WTC11 (cell line): ENCODE measurements at regions not wholly inside any gene's neighbourhood (a gene's known extent, or its start where the extent isn't known, plus 50 kb on each side); places are given as distances from the start of the nearest gene placed in this dataset.

Source experiments
- ATAC-seq: fragments of 200-7000 bp; cut with Tn5 transposase; 2 replicates; pipeline ENCODE4 v1.10.0; 2021; ENCODE audit warnings: mild to moderate bottlenecking, moderate library complexity
- CTCF ChIA-PET: fragments of 300-600 bp; sonication (Branson Sonifier 250); formaldehyde crosslinking; loops from one replicate; lab custom pipeline; 2021; ENCODE audit warnings: antibody characterized with exemption; lab: Charles Lee
- POLR2A ChIA-PET: fragments of 350-600 bp; sonication (Branson Sonifier 250); formaldehyde crosslinking; loops from one replicate; lab custom pipeline; 2021; ENCODE audit warnings: antibody characterized with exemption; lab: Charles Lee
- DNase-seq: peaks from one replicate; pipeline ENCODE4 v3.0.0; 2021; ENCODE audit warnings: low spot score
- H3K27ac Mint-ChIP-seq: 2 replicates; pipeline ENCODE4 v1.8.0; 2021; ENCODE audit warnings: mixed read lengths
- H3K27me3 Mint-ChIP-seq: 2 replicates; pipeline ENCODE4 v1.8.0; 2021; ENCODE audit warnings: low read depth, mild to moderate bottlenecking, moderate library complexity, mixed read lengths
- H3K36me3 Mint-ChIP-seq: 2 replicates; pipeline ENCODE4 v1.8.0; 2021; ENCODE audit warnings: mixed read lengths
- H3K4me1 Mint-ChIP-seq: 2 replicates; pipeline ENCODE4 v1.8.0; 2022; ENCODE audit warnings: mixed read lengths
- H3K4me3 Mint-ChIP-seq: 2 replicates; pipeline ENCODE4 v1.8.0; 2021; ENCODE audit warnings: mild to moderate bottlenecking, moderate library complexity, mixed read lengths
- H3K9me3 Mint-ChIP-seq: 2 replicates; pipeline ENCODE4 v1.8.0; 2021; ENCODE audit warnings: mixed read lengths
- ARID4B ChIP-seq: sonication (generic); formaldehyde crosslinking; IDR thresholded peaks from 2 replicates; pipeline ENCODE4 v1.8.0; 2023; ENCODE audit warnings: missing genetic modification reagents, mild to moderate bottlenecking, borderline replicate concordance
- ATF3 ChIP-seq: sonication (generic); formaldehyde crosslinking; conservative IDR thresholded peaks from 2 replicates; pipeline ENCODE4 v1.8.1; 2022; ENCODE audit warnings: mild to moderate bottlenecking, missing genetic modification reagents
- CREM ChIP-seq: sonication (generic); formaldehyde crosslinking; IDR thresholded peaks from 2 replicates; pipeline ENCODE4 v1.8.1; 2022; ENCODE audit warnings: mild to moderate bottlenecking, missing genetic modification reagents, moderate library complexity
- FOXP1 ChIP-seq: sonication (generic); formaldehyde crosslinking; IDR thresholded peaks from 2 replicates; pipeline ENCODE4 v1.8.0; 2022; ENCODE audit warnings: missing genetic modification reagents, mild to moderate bottlenecking, moderate library complexity, borderline replicate concordance
- GABPB1 ChIP-seq: sonication (generic); formaldehyde crosslinking; IDR thresholded peaks from 2 replicates; pipeline ENCODE4 v1.8.1; 2023; ENCODE audit warnings: mild to moderate bottlenecking, missing genetic modification reagents
- HMGA2 ChIP-seq: fragments of 250-450 bp; sonication (Bioruptor Pico); IDR thresholded peaks from 2 replicates; pipeline ENCODE4 v1.4.0; 2021; ENCODE audit warnings: mild to moderate bottlenecking, moderate library complexity
- IRF1 ChIP-seq: sonication (generic); formaldehyde crosslinking; IDR thresholded peaks from 2 replicates; pipeline ENCODE4 v1.8.0; 2023; ENCODE audit warnings: missing genetic modification reagents
- NR2C2 ChIP-seq: sonication (generic); formaldehyde crosslinking; IDR thresholded peaks from 2 replicates; pipeline ENCODE4 v1.8.0; 2022; ENCODE audit warnings: mild to moderate bottlenecking, missing genetic modification reagents
- SOX15 ChIP-seq: fragments of 250-450 bp; sonication (Bioruptor Pico); IDR thresholded peaks from 2 replicates; pipeline ENCODE4 v1.9.0; 2021; ENCODE audit warnings: mild to moderate bottlenecking
- USF2 ChIP-seq: sonication (generic); formaldehyde crosslinking; IDR thresholded peaks from 2 replicates; pipeline ENCODE4 v1.8.1; 2023; ENCODE audit warnings: mild to moderate bottlenecking, missing genetic modification reagents, moderate library complexity
- ZNF121 ChIP-seq: sonication (generic); formaldehyde crosslinking; IDR thresholded peaks from 2 replicates; pipeline ENCODE4 v1.8.0; 2023; ENCODE audit warnings: missing genetic modification reagents
- ZNF425 ChIP-seq: fragments of 250-450 bp; sonication (Bioruptor Pico); conservative IDR thresholded peaks from 2 replicates; pipeline ENCODE4 v1.9.0; 2021; ENCODE audit warnings: mild to moderate bottlenecking

- TF ChIP-seq NR2C2 (no peak), IRF1 (CRISPR knock-in tag) (no peak), ATF3 (CRISPR knock-in tag) (no peak), FOXP1 (CRISPR knock-in tag) (no peak), HMGA2 (CRISPR knock-in tag) (no peak)
These were observed 176.4 kb upstream of the CST7 start (continued) for GRCh38 chr20:24772667-24773066.

GRCh38 chr20:24773168-24773567 lies 175.9 kb upstream of the CST7 start:
- no peak for ATAC-seq

More at GRCh38 chr20:24773168-24773567, 175.9 kb upstream of the CST7 start:
- H3K9me3 Mint-ChIP-seq = peaks cover 22% of the 10 kb centered on the region
- no peaks in the 10 kb centered on the region; the same call in 1 of the 2 replicates for H3K27me3 Mint-ChIP-seq
- peaks cover 4% of the 10 kb centered on the region; the same call in 1 of the 2 replicates for H3K36me3 Mint-ChIP-seq
- no peak for DNase-seq
- TF ChIP-seq NR2C2 (no peak), ZNF121 (CRISPR knock-in tag) (no peak), ARID4B (CRISPR knock-in tag) (no peak), SOX15 (CRISPR knock-in tag) (no peak), GABPB1 (CRISPR knock-in tag) (no peak), ZNF425 (CRISPR knock-in tag) (no peak), USF2 (no peak), CREM (CRISPR knock-in tag) (no peak)
- TF ChIP-seq, all 79 proteins: peak for 0
- Mint-ChIP-seq H3K4me1 (peaks cover 9% of the 10 kb centered on the region), H3K4me3 (no peak overlapping the region), H3K27ac (no peak overlapping the region)
- CTCF ChIA-PET = no interaction called here
- POLR2A ChIA-PET = no interaction called here
